ENCODE measurements at regions not wholly inside any gene's neighbourhood (a gene's known extent, or its start where the extent isn't known, plus 50 kb on each side); places are given as distances from the start of the nearest gene placed in this dataset.
A peak's percentile ranks its signal among the peaks of the same experiment; 100 is the strongest.

- Histone ChIP-seq H3K27me3 (ENCODE audit: control insufficient read depth in 3 of 3, insufficient read depth in 3 of 3, low read length in 3 of 3) (no peaks in the 10 kb centered on the region), H3K4me3 (ENCODE audit: low read length in 3 of 3) (no peak overlapping the region), H3K4me1 (ENCODE audit: control insufficient read depth in 3 of 3, insufficient read depth in 3 of 3, low read length in 3 of 3) (peaks cover 4 to 13% (median 7%) of the 10 kb centered on the region in 3 donors), H3K27ac (ENCODE audit: low read depth, low read length) (no peak overlapping the region), H3K36me3 (ENCODE audit: control insufficient read depth in 3 of 3, insufficient read depth in 3 of 3, low read length in 3 of 3) (no peaks in the 10 kb centered on the region), H3K9ac (ENCODE audit: low read depth in 1 of 3, low read length in 3 of 3) (no peak overlapping the region), H3K9me3 (ENCODE audit: control insufficient read depth in 3 of 3, low read length in 3 of 3) (no peaks in the 10 kb centered on the region)
These were observed 66.6 kb upstream of the IGFBP3 start for GRCh38 chr7:45987521-45988290.

GRCh38 chr7:45986355-45987298 is 65.6 kb upstream of the IGFBP3 start:
- H3K27me3 ChIP-seq (ENCODE audit: control insufficient read depth in 3 of 3, insufficient read depth in 3 of 3, low read length in 3 of 3) = no peaks in the 10 kb centered on the region

GRCh38 chr7:45985902-45986301 is 64.8 kb upstream of the IGFBP3 start:
- Histone ChIP-seq H3K27me3 (ENCODE audit: control insufficient read depth in 3 of 3, insufficient read depth in 3 of 3, low read length in 3 of 3) (no peaks in the 10 kb centered on the region), H3K9me3 (ENCODE audit: control insufficient read depth in 3 of 3, low read length in 3 of 3) (no peaks in the 10 kb centered on the region), H3K4me3 (ENCODE audit: low read length in 3 of 3) (no peak overlapping the region), H3K27ac (ENCODE audit: low read depth, low read length) (no peak overlapping the region), H3K36me3 (ENCODE audit: control insufficient read depth in 3 of 3, insufficient read depth in 3 of 3, low read length in 3 of 3) (no peaks in the 10 kb centered on the region), H3K4me1 (ENCODE audit: control insufficient read depth in 3 of 3, insufficient read depth in 3 of 3, low read length in 3 of 3) (peaks cover 4 to 15% (median 7%) of the 10 kb centered on the region in 3 donors), H3K9ac (ENCODE audit: low read depth in 1 of 3, low read length in 3 of 3) (no peak overlapping the region)

More at GRCh38 chr7:45986355-45987298, 65.6 kb upstream of the IGFBP3 start:
- Histone ChIP-seq H3K36me3 (ENCODE audit: control insufficient read depth in 3 of 3, insufficient read depth in 3 of 3, low read length in 3 of 3) (no peaks in the 10 kb centered on the region), H3K4me1 (ENCODE audit: control insufficient read depth in 3 of 3, insufficient read depth in 3 of 3, low read length in 3 of 3) (peaks cover 4 to 13% (median 7%) of the 10 kb centered on the region in 3 donors), H3K9ac (ENCODE audit: low read depth in 1 of 3, low read length in 3 of 3) (no peak overlapping the region), H3K4me3 (ENCODE audit: low read length in 3 of 3) (no peak overlapping the region), H3K27ac (ENCODE audit: low read depth, low read length) (no peak overlapping the region), H3K9me3 (ENCODE audit: control insufficient read depth in 3 of 3, low read length in 3 of 3) (no peaks in the 10 kb centered on the region)

GRCh38 chr7:45984386-45985295 is 63.6 kb upstream of the IGFBP3 start:
- Histone ChIP-seq H3K36me3 (ENCODE audit: control insufficient read depth in 3 of 3, insufficient read depth in 3 of 3, low read length in 3 of 3) (no peaks in the 10 kb centered on the region), H3K4me3 (ENCODE audit: low read length in 3 of 3) (no peak overlapping the region), H3K4me1 (ENCODE audit: control insufficient read depth in 3 of 3, insufficient read depth in 3 of 3, low read length in 3 of 3) (peaks cover 4 to 16% (median 7%) of the 10 kb centered on the region in 3 donors), H3K9me3 (ENCODE audit: control insufficient read depth in 3 of 3, low read length in 3 of 3) (no peaks in the 10 kb centered on the region), H3K27me3 (ENCODE audit: control insufficient read depth in 3 of 3, insufficient read depth in 3 of 3, low read length in 3 of 3) (no peaks in the 10 kb centered on the region), H3K27ac (ENCODE audit: low read depth, low read length) (peak overlapping the region; percentile 9), H3K9ac (ENCODE audit: low read depth in 1 of 3, low read length in 3 of 3) (peak overlapping the region in 1 of 3 donors; percentile 33)

GRCh38 chr7:45983720-45984255 is 62.7 kb upstream of the IGFBP3 start:
- Histone ChIP-seq H3K36me3 (ENCODE audit: control insufficient read depth in 3 of 3, insufficient read depth in 3 of 3, low read length in 3 of 3) (no peaks in the 10 kb centered on the region), H3K9me3 (ENCODE audit: control insufficient read depth in 3 of 3, low read length in 3 of 3) (no peaks in the 10 kb centered on the region), H3K27ac (ENCODE audit: low read depth, low read length) (peak overlapping the region; percentile 42), H3K4me1 (ENCODE audit: control insufficient read depth in 3 of 3, insufficient read depth in 3 of 3, low read length in 3 of 3) (peaks cover 4 to 18% (median 7%) of the 10 kb centered on the region in 3 donors), H3K27me3 (ENCODE audit: control insufficient read depth in 3 of 3, insufficient read depth in 3 of 3, low read length in 3 of 3) (no peaks in the 10 kb centered on the region), H3K9ac (ENCODE audit: low read depth in 1 of 3, low read length in 3 of 3) (no peak overlapping the region), H3K4me3 (ENCODE audit: low read length in 3 of 3) (no peak overlapping the region)

- no peak overlapping the region for H3K9ac ChIP-seq (ENCODE audit: low read depth in 1 of 3, low read length in 3 of 3)
- H3K4me3 ChIP-seq (ENCODE audit: low read length in 3 of 3) = no peak overlapping the region
- H3K27ac ChIP-seq (ENCODE audit: low read depth, low read length) = peak overlapping the region; percentile 42
- H3K9me3 ChIP-seq (ENCODE audit: control insufficient read depth in 3 of 3, low read length in 3 of 3) = no peaks in the 10 kb centered on the region
- no peaks in the 10 kb centered on the region for H3K27me3 ChIP-seq (ENCODE audit: control insufficient read depth in 3 of 3, insufficient read depth in 3 of 3, low read length in 3 of 3)
- H3K4me1 ChIP-seq (ENCODE audit: control insufficient read depth in 3 of 3, insufficient read depth in 3 of 3, low read length in 3 of 3) = peaks cover 11 to 23% (median 14%) of the 10 kb centered on the region in 3 donors
- H3K36me3 ChIP-seq (ENCODE audit: control insufficient read depth in 3 of 3, insufficient read depth in 3 of 3, low read length in 3 of 3) = no peaks in the 10 kb centered on the region
These were observed 62.0 kb upstream of the IGFBP3 start for GRCh38 chr7:45982907-45983719.

- H3K36me3 ChIP-seq (ENCODE audit: control insufficient read depth in 3 of 3, insufficient read depth in 3 of 3, low read length in 3 of 3) = no peaks in the 10 kb centered on the region
- no peak overlapping the region for H3K9ac ChIP-seq (ENCODE audit: low read depth in 1 of 3, low read length in 3 of 3)
- peaks cover 12 to 28% (median 18%) of the 10 kb centered on the region in 3 donors for H3K4me1 ChIP-seq (ENCODE audit: control insufficient read depth in 3 of 3, insufficient read depth in 3 of 3, low read length in 3 of 3)
- no peaks in the 10 kb centered on the region for H3K9me3 ChIP-seq (ENCODE audit: control insufficient read depth in 3 of 3, low read length in 3 of 3)
- H3K27ac ChIP-seq (ENCODE audit: low read depth, low read length) = no peak overlapping the region
- H3K27me3 ChIP-seq (ENCODE audit: control insufficient read depth in 3 of 3, insufficient read depth in 3 of 3, low read length in 3 of 3) = no peaks in the 10 kb centered on the region
- H3K4me3 ChIP-seq (ENCODE audit: low read length in 3 of 3) = no peak overlapping the region
These were observed 61.1 kb upstream of the IGFBP3 start for GRCh38 chr7:45982132-45982531.

- no peaks in the 10 kb centered on the region for H3K9me3 ChIP-seq (ENCODE audit: control insufficient read depth in 3 of 3, low read length in 3 of 3)
- H3K27me3 ChIP-seq (ENCODE audit: control insufficient read depth in 3 of 3, insufficient read depth in 3 of 3, low read length in 3 of 3) = no peaks in the 10 kb centered on the region
- H3K4me1 ChIP-seq (ENCODE audit: control insufficient read depth in 3 of 3, insufficient read depth in 3 of 3, low read length in 3 of 3) = peaks cover 12 to 28% (median 18%) of the 10 kb centered on the region in 3 donors
- H3K9ac ChIP-seq (ENCODE audit: low read depth in 1 of 3, low read length in 3 of 3) = no peak overlapping the region
- no peak overlapping the region for H3K4me3 ChIP-seq (ENCODE audit: low read length in 3 of 3)
- H3K27ac ChIP-seq (ENCODE audit: low read depth, low read length) = no peak overlapping the region
- H3K36me3 ChIP-seq (ENCODE audit: control insufficient read depth in 3 of 3, insufficient read depth in 3 of 3, low read length in 3 of 3) = no peaks in the 10 kb centered on the region
These were observed 59.9 kb upstream of the IGFBP3 start for GRCh38 chr7:45980973-45981372.

Data from skeletal muscle tissue (tissue), 3 donors.